HG02884 (cell line): ENCODE measurements at regions not wholly inside any gene's neighbourhood (a gene's known extent, or its start where the extent isn't known, plus 50 kb on each side); places are given as distances from the start of the nearest gene placed in this dataset.

Experiments used
- ATAC-seq: cut with Tn5 transposase; IDR thresholded peaks from one replicate; pipeline ENCODE4 v1.9.1; 2021; ENCODE audit warnings: mild to moderate bottlenecking, moderate library complexity; ENCODE audit not compliant: unreplicated experiment

DNA sequence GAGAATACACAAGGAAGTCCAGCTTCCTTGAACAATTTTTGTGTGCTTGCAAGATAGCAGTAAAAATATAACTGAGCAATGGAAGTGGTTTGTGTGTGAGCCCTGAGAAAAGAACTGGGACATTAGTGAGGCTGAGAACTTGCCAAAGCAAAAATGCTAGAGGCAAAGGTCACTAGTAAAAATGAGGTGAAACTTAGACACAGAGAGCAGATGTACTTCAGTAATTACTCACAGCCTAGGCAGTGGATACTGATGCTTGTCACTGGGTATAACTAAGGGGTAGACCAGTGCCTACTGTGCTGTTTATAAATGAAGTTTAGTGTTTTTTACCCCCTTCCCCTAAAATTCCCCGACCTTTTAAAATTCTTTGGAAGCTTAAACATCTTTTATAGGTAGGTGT is 450.1 kb downstream of the LPIN1 start:
- ATAC-seq = no peak

DNA sequence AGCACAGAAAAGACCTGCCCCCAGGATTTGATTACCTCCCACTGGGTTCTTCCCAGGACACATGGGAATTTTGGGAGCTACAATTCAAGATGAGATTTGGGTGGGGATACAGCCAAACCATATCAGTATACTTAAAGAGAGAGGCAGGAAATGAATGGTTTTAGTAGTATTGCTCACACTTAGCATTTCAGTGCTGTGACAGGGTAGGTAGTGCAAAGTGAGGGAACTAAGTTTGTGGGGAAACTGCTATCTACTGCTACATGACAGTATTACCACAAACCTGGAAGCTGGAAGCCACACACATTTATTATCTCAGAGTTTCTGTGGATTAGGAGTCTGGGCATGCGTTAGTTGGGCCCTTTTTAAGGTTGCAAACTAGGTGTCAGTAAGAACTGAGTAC is 450.7 kb downstream of the LPIN1 start:
- no peak for ATAC-seq

DNA sequence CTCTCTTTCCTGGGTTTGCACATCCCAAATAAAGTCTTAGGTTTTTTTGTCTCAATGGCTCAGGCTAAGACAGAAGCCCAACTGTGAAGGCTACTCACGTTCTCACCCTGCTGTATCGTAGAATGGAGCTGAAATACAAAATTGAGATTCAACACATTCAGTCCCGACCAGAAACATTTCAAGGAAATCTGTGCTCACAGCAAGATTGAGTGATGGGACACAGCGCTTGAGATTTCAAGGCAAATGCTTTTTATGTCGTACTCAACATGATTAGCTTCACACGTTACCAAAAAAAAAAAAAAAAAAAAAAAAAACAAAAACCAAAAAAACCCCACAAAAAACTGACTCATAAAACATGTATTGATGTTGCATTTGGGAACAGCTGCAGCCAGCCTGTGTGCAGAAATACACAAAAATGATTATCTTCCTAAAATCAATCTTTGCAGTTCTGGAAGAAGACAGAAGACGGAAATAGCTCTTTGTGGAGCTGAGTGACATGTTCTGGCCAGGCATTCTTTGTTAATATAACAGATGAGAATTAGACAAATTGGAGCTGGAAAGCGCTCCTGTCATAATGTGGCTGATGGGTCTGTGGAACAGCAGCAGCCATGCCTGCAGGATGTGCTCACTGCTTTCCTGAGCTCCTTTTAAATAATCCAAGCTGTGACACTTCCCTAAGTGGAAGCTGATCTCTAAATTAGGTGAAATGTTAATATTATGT is 453.2 kb downstream of the LPIN1 start:
- no peak for ATAC-seq

DNA sequence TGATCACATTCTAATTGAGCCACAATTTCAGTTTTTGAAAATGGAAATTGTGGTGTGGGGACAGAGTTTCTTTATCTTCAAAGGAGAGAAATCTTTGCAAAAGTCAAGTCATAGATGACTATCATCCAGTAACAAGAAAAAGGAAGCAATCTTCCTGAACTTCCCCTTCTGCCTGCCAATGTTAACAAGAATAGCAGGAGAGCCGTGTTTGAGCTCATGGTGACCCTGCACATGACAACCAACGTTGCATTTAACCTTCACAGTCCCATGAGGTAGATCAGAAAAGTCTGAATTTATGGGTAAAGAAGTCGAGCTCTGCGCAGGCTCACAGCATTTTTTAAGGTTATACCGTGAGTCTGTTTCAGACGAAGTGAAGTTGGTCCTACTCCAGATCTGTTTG is 454.9 kb downstream of the LPIN1 start:
- no peak for ATAC-seq

DNA sequence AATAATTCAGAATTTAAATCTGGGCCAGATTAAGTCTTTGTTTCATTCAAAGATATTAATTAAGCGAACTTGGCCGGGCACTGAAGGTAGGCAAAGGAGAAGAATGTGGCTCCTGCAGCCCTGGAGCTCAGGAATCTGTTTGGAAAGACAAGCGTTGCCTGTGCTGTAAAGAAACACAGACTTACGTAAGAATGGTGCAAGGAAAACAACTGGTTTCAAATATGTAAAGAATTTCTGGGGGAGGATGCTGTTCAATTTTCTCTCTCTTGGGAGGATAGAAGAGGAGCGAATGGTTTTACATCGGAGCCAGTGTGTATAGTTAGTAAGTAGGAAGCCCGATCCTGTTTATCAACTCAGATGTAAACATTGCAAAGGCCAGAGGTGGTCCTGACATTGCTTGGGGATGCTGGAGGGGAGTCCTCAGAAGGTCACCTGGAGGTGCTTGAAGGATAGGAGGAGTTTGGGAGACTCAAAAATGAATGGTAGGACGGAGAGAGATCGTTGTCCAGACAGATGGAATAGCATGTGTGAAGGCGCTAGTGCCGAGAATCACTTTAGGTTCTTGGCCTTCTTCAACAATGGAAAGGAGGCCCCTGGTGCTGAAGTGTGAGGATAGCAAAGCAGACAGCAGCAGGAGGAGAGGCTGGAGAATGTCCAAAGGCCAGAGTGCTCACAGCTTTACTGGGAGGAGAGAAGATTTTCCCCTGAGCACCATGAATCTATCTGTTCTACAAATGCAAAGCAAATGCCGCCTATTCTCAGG is 456.1 kb downstream of the LPIN1 start:
- no peak for ATAC-seq

DNA sequence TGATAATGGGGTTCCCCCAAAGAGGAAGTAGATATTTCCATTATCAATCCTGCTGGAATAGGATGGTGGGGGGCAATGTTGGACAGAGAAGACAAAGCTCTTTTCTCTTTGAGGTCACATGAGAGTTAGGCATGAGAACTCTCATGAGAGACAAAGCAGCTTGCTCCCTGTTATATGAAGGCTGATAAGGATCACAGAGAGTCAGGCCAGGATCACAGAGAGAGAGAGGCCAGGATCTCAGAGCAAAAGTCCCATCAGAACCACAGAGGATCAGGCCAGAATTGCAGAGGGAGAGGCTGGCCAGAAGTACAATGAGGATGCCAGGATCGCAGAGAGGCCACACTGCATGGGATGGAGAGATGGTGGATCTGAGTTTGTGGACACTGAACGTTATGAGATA is 457.1 kb downstream of the LPIN1 start:
- ATAC-seq = no peak

DNA sequence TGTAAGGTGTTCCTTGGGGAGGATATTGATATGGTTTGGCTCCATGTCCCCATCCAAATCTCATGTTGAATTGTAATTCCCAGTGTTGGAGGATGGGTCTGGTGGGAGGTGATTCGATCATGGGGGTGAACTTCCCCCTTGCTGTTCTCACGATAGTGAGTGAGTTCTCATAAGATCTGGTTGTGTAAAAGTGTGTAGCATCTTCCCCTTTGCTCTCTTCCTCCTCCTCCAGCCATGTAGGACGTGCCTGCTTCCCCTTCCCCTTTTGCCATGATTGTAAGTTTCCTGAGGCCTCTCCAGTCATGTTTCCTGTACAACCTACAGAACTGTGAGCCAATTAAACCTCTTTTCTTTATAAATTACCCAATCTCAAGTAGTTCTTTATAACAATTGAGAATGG is 458.7 kb downstream of the LPIN1 start:
- ATAC-seq = no peak

DNA sequence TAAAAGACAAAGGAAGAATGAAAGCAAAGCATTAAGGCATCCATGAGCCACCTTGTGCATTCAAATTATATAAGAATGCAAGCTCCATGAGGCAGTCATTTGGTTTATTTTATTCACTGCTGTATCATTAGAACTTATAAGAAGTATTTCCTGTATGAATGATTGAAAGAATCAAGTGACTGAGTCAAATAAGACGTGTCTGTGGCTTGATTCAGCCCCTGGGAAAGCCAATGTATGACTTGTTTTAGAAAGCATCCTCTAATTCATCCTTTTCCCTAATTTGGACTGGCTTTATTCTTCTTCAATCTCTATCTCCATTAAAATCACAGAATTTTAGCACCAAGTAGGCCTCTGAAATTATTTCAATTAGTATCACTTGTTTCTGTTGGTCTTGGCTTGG is 461.1 kb downstream of the LPIN1 start:
- ATAC-seq = no peak

DNA sequence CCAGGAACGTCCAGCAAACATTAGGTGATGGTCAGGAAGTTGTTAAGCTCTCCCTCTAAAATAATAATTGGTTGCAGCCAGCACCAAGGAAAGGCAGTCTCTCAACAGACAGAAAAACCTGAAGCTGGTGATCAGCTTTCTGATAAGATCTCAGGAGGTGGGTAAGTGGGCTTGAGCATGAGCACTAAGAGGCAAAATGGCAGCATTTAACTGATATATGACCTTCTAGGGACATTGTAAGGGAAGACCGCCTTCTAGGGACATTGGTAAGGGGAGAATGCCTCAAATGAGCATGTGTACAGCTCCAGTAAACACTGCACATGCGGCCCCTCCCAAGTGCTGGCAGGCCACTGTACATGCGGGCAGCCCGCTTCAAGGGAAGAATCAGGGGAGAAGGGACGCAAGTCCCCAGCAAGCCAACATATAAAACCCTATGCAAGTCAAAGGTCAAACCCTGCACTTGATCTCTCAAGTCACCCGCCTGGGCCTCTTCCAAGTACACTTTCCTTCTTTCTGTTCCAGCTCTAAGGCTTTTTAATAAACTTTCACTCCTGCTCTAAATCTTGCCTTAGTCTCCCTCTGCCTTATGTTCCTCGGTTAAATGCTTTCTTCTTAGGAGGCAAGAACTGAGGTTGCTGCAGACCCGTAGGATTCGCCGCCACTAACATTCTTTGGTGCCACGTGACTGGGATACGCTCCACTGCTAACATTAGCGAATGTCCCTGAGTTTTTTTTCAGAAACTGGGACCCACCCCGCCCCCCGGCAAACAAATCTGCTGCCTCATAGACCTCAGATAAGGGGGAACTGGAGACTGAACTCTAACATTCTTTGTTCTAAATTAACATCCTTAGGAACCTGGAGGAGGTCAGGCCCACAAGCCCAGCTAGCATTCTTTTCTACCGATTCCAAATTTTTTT is 463.8 kb downstream of the LPIN1 start:
- no peak for ATAC-seq

DNA sequence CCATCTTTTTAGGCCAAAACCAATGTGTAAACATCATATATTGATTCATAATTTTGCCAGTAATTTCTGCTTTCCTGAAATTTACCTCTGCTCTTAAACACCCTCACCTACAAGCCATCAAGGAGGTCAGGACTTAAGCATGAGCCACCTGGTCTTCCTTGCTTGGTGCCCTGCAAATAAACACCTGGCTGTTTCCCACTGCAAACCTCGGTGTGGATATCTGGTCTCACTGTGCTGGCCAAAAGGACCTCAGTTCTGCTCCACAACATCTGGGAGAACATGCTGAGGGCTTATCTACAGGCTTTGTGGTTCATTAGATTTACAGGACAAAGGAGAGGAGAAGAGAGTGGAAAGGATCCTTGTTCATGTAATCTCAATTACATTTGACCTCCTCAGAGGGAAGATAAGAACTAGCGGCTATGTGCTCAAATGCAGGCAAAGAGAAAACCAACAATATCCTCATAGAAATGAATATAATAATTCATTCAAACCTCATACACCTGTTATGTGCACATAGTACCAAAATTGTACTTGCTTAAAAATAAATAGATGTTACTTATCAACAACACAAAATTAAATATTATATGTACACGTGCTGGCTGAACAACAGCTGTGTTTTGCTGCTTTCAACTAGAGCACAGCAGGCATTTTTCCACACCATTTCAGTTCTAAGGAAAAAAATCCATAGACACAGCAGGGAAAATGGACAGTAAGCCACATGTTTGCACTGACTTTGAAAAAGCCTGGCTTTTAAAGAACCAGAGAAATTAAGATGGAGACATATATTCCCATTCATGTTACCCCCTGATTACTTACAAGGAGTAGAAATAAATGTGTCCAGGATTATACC is 465.1 kb downstream of the LPIN1 start:
- no peak for ATAC-seq

DNA sequence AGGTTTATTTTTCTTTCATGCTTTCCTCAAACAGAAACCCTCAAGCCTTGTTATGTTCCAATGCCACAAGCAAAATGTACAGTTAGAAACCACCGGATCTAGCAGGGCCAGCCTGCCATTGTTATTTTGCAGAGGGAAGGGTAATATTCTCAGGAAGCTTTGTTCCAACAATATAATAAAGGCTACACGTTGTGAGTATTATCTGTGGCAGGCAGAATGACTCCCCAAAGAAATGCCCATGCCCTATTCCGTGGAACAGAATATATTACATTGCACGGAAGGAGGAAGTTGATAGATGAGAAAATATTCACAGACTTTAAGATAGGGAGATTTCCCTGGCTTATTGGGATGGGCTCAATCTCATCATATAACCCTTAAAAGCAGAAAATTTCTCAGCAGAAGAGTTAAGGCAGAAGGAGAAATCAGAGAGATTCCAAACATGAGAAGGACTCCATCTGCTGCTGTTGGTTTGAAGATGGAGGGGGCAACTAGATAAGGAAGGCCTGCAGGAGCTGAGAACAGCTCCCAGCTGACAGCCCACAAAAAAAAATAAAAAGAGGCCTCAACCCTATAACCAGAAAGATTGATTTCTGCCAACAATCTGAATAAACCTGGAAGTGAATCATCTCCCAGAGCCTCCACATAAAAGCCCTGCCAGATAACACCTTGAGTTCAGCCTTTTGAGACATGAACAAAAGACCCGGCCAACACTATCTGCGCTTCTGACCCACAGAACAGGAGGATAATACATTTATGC is 466.6 kb downstream of the LPIN1 start:
- ATAC-seq = no peak

DNA sequence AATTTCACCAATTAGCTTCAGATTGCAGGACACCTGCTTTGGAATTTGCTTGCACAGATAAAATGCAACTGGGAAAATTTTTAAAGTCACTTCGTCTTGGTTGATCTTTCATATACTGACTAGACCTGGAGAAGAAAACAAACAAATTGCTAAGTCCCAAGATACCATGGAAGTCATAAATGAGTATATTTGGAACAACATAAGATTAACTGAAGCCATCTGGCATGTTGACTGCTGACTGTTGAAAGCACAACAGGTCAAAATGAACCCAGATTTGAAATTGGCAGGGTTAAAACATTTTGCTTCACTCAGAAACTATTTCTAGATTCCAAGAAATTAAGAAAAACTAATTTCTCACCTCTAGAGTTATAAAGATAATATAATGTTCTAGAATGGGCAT is 470.7 kb downstream of the LPIN1 start:
- ATAC-seq = no peak

DNA sequence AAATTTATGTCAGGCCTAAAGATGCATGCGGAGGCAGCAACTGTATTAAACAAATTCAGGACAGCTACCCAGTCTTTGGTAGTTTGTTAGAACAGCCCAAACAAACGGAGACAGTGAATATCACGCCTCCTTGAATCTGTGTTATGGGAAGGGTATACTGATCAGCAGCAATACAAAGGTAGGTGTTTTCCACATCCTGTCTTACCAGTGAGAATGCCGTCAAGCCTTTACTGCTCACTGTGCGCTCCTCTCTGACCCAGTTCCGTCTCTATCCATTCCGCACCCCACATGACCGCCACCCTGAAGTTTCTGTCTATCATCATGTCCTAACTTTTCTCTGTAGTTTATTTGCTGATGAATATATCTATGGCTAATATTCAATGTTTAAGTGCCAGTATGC is 473.3 kb downstream of the LPIN1 start:
- no peak for ATAC-seq

DNA sequence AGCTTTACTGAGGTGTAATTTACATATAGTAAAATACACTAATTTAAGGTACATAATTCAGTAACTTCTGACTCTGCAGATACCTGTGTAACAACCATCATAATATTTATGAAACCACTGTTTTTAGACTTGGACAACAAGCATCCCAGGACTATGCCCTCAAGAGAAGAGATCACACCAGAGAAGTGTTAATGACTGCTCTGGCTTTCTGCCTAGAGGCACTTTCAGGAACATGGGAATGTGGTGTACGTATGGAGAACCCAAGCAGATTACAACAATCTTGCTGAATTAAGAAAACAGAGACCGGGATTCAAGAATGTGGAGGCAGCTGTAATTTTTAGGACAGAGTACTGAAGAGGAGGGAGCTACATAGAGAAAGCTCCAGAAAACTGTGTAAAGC is 475.2 kb downstream of the LPIN1 start:
- ATAC-seq = no peak

DNA sequence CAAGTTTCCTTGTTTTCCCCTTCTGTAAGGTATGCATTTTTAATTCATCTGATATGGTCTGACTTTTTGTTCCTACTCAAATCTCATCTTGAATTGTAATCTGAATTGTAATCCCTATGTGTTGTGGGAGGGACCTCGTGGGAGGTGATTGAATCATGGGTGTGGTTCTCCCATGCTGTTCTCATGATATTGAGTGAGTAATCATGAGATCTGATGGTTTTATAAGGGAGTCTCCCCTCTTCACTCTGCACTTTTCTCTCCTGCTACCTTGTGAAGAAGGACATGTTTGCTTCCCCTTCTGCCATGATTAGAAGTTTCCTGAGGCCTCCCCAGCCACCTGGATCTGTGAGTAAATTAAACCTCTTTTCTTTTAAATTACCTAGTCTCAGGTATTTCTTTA is 476.1 kb downstream of the LPIN1 start:
- no peak for ATAC-seq

DNA sequence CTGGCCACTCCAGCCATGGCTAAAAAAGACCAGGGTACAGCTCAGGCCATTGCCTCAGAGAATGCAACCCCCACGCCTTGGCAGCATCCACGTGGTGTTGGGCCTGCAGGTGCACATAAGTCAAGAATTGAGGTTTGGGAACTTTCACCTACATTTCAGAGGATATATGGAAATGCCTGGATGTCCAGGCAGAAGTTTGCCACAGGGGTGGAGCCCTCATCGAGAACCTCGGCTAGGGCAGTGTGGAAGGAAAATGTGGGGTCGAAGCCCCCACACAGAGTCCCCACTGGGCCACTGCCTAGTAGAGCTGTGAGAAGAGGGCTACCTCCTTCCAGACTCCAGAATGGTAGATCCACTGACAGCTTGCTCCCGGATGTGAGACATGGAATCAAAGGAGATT is 477.3 kb downstream of the LPIN1 start:
- no peak for ATAC-seq

DNA sequence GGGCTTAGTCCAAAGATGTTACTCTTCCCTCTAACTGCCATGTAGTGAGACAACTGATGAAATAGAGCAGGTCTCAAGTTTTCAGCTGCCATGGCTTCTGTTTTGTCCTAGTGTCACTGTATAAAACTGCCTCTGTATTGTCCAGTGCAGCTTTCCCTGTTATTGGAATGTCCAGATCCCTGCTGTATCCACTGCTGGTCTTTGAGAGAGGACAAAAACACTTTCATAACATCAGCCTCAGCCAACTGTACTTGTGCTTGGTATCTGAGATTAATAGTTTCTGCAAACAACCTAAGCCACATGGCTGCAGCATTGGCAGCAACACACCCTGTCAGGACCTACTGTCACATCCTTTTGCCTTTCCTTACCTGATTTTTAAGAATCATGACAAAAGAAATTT is 480.2 kb downstream of the LPIN1 start:
- ATAC-seq = no peak

DNA sequence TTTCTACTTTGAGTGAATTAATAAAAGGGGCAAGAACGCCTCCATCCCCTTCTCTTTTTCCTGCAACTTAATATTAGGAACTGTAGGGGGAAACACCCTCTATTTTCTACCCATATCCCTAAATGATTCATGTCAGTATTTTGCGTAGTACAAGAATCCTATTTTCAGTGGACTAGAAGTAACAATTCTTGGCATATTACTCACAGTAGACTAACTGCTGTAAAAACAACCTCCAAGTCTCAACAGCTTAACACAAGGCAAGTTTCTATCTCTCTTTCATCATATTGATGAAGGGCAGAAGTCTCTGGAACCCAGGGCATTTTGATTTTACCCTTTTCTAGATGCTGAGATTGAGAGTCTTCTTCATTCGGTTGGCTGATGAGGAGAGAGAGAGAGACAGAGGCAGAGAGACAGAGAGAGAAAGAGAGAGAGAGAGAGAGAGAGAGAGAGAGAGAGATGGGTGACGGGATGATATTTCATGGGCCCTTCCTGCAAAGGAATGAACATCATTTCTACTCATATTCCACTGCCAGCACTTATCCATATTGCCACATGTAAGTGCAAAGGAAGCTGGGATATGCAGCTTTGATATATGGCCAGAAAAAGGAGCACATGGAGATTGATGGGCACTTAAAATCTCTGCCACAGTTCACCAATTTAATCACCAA is 481.6 kb downstream of the LPIN1 start:
- ATAC-seq = no peak

DNA sequence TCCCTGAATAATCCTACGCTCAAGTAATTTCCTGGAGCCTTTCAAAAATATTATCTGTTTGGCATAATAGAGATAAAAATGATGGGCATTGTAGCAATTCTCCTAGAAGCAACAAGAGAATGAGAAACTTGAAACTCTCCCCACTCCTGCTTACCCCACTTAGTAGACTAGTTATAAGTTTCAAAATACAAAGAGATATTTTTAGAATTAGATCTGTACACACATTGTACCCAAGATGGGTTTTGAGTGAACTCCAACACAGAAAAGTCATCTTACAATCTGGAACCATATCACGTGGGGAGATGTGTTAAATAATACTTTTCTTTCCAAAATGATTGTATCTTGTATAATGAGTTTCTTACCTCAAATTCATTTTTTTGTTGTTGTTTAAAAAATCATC is 484.9 kb downstream of the LPIN1 start:
- ATAC-seq = no peak
